Jurkat, Clone E6-1 (cell line): ENCODE measurements at regions not wholly inside any gene's neighbourhood (a gene's known extent, or its start where the extent isn't known, plus 50 kb on each side); places are given as distances from the start of the nearest gene placed in this dataset.
"Not testable (repeated sequence)": the region's sequence is repeated elsewhere in the genome, so short reads cannot be mapped to it uniquely, and the experiment has no call there.

Source experiments
- DNase-seq: peaks from one replicate; pipeline ENCODE4 v3.0.0-alpha.2; 2011; ENCODE audit warnings: low read depth, low spot score
- H3K4me3 ChIP-seq: 2 replicates; pipeline ENCODE4 v1.5.1; 2011; ENCODE audit warnings: mild to moderate bottlenecking, low read length, control low read depth, moderate library complexity

GRCh38 chr1:213446496-213446895 is 395.5 kb downstream of the RPS6KC1 start:
- no peak for DNase-seq
- no peak overlapping the region for H3K4me3 ChIP-seq

DNA sequence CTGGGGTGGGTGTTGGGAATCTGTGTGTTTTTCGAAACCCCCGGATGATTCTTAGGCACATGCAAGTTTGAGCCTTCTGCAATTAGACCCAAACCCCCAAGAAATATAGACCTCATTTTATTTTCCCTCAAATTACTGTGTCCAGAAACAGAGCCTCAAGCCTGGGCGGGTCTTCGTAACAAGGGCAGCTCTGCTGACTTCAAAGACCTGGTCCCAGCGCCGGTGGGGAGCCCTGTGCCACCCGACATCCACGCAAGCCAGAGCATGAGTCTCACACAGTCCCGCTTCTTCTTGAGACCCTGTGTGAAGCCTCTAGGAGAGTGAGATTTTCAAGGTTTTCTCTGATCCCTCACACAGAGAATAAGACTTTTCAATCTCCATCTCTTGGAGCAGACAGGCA is 397.3 kb downstream of the RPS6KC1 start:
- no peak for DNase-seq
- H3K4me3 ChIP-seq: no peak overlapping the region

- no peak for DNase-seq
- H3K4me3 ChIP-seq: no peak overlapping the region
These were observed 397.7 kb downstream of the RPS6KC1 start for GRCh38 chr1:213448776-213449175.

- H3K4me3 ChIP-seq: no peak overlapping the region
- no peak for DNase-seq
These were observed 401.5 kb downstream of the RPS6KC1 start for GRCh38 chr1:213452501-213452900.

DNA sequence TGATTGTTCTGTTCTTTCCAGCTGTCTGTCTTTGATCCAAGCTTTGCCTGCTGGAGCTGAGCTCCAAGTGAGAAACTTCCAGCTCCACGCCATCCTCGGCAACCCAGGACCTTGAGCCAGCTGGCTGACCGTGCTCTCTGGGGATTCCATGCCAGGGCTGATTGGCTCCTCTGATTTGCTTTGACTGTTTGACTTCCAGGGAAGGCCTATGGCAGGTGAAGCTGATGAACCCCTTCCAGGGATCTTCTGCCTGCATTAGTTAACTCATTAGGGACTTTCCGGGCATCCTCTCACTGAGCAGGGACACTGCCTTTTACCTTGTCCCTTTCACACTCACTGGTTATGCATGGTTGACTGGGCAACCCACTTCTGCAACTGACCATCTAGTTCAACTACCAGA is 406.1 kb downstream of the RPS6KC1 start:
- no peak for DNase-seq
- H3K4me3 ChIP-seq: no peak overlapping the region

DNA sequence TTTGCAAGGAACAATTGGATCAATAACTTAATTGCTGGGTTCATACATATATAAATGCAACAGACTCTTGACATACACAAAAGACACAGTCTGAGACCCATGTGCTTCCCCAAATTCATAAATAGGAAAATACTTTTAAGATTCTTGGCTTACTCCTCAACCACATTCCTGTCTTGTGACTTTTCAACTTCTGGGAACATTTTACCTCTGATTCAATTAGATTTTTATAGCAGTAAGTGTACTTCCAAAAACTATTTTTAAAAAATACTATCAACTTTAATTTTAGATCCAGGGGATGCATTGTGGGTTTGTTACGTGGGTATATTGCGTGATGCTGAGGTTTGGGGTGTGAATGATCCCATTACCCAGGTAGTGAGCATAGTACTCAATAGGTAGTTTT is 406.7 kb downstream of the RPS6KC1 start:
- DNase-seq: no peak
- H3K4me3 ChIP-seq: no peak overlapping the region

DNA sequence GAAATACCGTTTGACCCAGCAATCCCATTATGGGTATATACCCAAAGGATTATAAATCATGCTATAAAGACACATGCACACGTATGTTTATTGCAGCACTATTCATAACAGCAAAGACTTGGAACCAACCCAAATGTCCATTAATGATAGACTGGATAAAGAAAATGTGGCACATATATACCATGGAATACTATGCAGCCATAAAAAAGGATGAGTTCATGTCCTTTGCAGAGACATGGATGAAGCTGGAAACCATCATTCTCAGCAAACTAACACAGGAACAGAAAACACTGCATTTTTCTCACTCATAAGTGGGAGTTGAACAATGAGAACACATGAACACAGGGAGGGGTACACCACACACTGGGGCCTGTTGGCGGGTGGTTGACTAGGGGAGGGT is 411.3 kb downstream of the RPS6KC1 start:
- not testable (repeated sequence) for DNase-seq, H3K4me3 ChIP-seq

- DNase-seq: no peak
- H3K4me3 ChIP-seq: no peak overlapping the region
These were observed 413.9 kb downstream of the RPS6KC1 start for GRCh38 chr1:213464786-213465460.

GRCh38 chr1:213466541-213466940 is 415.5 kb downstream of the RPS6KC1 start:
- no peak overlapping the region for H3K4me3 ChIP-seq
- no peak for DNase-seq

DNA sequence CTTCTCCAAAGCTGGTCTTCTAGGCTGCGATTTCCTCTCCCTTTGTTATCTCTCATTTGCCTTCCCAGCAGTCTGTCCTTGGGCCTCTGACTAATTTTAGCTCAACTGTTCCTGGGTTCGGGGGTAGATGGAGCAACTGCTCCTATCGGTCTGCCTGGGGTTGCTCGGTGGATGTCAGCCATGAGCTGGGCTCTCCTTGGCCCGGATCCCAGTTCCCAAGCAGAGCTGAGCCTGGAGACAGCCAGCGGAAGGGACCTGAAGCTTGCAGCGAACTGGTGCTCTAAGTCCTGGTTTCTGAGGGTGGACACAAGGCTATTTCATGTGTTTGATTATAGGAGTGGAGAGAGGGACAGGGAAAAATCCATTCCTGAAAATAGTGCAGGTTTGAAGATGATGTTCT is 423.0 kb downstream of the RPS6KC1 start:
- no peak overlapping the region for H3K4me3 ChIP-seq
- DNase-seq: no peak

- no peak for DNase-seq
- H3K4me3 ChIP-seq: no peak overlapping the region
These were observed 430.4 kb downstream of the RPS6KC1 start for GRCh38 chr1:213481395-213481794.

- DNase-seq: no peak
These were observed 433.3 kb downstream of the RPS6KC1 start for GRCh38 chr1:213484333-213484732.

GRCh38 chr1:213484758-213485157 is 433.7 kb downstream of the RPS6KC1 start:
- no peak overlapping the region for H3K4me3 ChIP-seq
- no peak for DNase-seq

More at GRCh38 chr1:213484333-213484732, 433.3 kb downstream of the RPS6KC1 start:
- H3K4me3 ChIP-seq: no peak overlapping the region

DNA sequence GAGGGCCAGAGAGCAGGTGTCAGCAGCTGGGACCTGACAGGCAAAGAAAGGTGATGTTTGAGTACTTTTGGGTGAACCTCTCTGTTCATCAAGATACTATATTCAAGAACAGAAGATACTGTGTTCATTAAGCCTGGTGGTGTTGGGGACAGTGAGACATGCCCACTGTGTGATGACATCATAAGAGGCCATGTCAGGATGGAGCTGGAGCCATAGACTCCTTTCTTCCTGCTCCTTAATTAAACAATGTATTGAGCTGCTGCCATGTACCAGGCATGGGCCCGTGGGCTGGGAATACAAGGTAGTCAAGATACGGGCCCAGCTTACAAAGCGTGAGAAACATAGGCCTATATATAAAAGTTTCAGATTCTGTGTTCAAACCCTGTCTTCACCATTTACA is 435.4 kb downstream of the RPS6KC1 start:
- DNase-seq: no peak

GRCh38 chr1:213491468-213491867 is 440.4 kb downstream of the RPS6KC1 start:
- H3K4me3 ChIP-seq: no peak overlapping the region
- no peak for DNase-seq

More for the DNA sequence above, 435.4 kb downstream of the RPS6KC1 start:
- H3K4me3 ChIP-seq: no peak overlapping the region

- no peak overlapping the region for H3K4me3 ChIP-seq
- DNase-seq: no peak
These were observed 441.4 kb downstream of the RPS6KC1 start for GRCh38 chr1:213492161-213493041.

- no peak overlapping the region for H3K4me3 ChIP-seq
- DNase-seq: no peak
These were observed 448.4 kb downstream of the RPS6KC1 start for GRCh38 chr1:213499444-213499843.

GRCh38 chr1:213507472-213508223 is 456.6 kb downstream of the RPS6KC1 start:
- H3K4me3 ChIP-seq: no peak overlapping the region
- no peak for DNase-seq

GRCh38 chr1:213511173-213511572 is 460.1 kb downstream of the RPS6KC1 start:
- no peak for DNase-seq
- H3K4me3 ChIP-seq: no peak overlapping the region

GRCh38 chr1:213512316-213512715 is 461.3 kb downstream of the RPS6KC1 start:
- no peak overlapping the region for H3K4me3 ChIP-seq
- DNase-seq: no peak
